ENCODE measurements at regions not wholly inside any gene's neighbourhood (a gene's known extent, or its start where the extent isn't known, plus 50 kb on each side); places are given as distances from the start of the nearest gene placed in this dataset.

GRCh38 chr1:208907790-208908189, 663.6 kb upstream of the PLXNA2 start:
- DNase-seq (ENCODE audit: low spot score): no peak

- no peak for DNase-seq (ENCODE audit: low spot score)
These were observed 665.1 kb upstream of the PLXNA2 start for GRCh38 chr1:208909011-208909984.

GRCh38 chr1:208910161-208910560, 666.0 kb upstream of the PLXNA2 start:
- DNase-seq (ENCODE audit: low spot score): no peak

DNA sequence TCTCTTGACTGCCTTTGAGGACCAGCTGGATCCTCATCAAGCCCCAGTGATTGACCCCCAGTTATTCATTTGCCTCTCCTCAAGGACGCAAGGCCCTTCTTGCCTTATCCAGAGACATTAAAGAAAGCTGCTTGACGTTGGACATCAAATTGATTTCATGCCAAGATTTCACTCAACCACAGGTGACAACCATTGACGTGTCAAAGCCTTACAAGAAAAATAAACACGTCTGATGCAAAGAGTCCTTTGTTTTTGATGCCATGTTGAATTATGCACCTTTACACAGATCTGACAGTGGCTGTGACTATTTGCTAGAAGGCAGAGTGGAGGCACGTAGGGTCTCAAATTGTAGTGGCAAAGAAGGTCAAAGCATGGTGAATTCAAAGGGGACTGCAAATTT, 666.2 kb upstream of the CAMK1G start:
- no peak for DNase-seq (ENCODE audit: low spot score)

DNA sequence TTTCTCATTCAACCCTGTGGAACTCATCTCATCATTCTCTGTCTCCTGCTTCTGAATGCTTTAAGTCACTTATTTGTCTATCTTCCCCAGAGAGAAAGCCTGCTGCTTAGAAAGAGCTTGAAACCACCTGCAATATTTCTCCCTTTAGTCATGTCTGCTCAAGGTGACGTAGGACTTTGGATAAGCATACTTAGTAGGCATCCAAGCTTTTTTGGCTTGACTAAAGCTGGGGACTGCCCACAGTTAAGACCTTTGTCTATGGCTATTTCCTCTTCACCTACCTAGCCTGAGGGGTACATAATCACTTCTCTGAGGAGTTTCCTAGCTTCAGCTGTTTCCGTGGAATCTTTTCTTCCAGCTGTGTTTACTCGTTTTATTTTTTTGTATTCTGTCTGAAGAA, 665.8 kb upstream of the CAMK1G start:
- DNase-seq (ENCODE audit: low spot score): no peak

DNA sequence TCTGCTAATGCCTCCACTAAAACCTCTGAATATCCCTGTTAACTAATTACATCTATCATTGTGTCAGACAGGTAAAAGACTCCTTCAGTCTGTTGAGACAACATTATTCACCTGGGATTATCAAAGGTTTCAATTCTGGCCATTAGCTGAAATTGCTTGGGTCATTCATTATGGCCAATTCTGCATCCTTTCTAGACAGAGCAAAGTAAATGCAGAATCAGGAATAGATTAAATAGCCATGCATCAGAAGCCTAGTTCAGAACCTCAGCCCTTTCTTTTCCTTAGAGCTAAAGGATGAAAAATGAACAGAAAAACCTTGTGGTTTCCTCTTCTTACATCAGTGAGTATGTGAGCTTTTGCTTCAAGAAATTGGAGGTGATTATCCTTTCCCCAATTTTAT, 665.4 kb upstream of the CAMK1G start:
- DNase-seq (ENCODE audit: low spot score): no peak

- no peak for DNase-seq (ENCODE audit: low spot score)
These were observed 664.1 kb upstream of the CAMK1G start for GRCh38 chr1:208919371-208919770.

DNA sequence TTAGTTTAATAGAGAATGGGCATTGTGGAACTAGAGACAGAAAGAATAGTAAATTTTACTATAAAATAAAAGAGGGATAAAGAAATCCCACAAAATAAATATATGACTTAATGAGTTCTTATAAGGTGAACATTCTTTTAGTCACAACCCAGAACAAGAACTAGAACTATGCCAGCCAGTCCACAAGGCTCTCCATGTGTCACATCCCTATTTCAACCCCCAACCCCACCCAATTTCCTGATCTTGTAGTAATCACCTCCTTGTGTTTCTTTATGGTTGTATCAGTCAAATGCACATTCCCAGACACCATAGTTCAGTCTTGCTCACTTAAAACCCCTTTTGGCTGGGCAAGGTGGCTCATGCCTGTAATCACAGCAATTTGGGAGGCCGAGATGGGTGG, 662.3 kb upstream of the CAMK1G start:
- no peak for DNase-seq (ENCODE audit: low spot score)

DNA sequence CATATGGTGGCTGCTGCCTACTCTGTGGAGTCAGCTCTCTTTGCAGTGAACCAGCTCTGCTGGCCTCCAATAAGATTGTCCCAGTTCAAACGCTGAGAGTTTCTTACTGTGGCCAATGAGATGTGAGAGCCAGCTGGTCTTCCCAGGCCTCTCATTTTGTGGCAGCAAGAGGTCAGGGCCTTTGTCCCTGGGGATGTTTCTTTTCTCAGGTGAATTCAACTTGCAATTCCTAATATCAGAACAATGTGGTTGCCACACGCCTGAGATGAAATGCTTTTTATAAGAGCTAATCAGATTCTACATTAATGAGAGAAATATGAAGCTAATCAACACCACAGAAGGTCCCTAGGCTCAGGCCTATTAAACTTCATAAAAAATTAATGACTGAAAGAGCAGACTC, 660.1 kb upstream of the CAMK1G start:
- DNase-seq (ENCODE audit: low spot score): no peak

DNA sequence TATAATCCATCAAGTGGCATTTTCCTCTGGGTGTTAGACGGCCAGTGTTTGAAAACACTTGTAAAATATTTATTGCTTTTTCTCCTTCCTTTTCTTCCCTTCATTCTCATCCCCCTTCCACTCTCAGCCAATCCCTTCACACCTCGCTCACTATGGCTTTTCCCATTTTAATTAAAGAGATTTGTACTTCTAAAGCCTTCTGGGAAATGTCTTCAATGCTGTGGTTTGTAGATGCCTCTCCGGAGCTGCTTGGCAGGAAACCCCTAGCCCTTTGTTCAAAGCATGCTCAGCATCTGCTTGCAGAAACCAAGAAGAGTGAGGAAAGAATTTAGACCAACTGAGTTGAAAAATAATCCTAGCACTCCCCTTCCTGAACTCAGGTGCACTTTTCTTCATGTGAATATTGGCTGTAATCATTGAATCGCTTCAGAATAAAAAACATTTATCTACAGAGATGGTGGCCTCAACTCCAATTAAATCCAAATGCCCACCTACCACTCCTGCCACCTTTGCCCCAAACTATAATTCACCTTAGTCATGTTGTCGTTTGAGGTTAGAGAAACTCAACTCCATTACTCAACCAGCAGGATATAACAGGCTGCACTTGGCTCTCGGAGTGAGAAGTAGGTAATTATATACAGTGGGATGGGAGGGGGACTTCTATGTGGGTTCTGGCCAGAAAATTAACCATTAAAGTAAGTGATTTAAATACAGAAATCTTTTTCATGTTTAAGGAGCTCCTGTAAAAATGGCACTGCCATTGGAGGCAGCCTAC, 659.4 kb upstream of the CAMK1G start:
- no peak for DNase-seq (ENCODE audit: low spot score)

DNA sequence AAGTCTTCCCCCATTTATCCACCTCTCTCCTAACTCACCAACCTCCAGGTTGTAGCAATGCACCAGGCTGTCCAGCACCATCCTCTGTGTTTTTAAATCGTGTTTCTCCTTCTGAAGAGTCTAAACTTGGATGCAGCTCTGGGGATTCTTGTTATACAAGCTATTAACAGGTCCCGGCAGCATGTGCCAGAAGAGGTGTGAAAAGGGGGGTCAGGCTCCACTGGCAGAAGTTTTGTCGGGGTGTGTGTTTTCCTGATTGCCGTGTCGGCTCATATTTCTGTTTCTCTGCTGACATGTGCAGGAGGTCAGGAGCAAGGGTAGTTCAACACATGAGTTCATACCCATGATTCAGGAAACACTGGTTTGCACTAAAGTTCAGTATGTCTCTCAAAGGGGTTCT, 658.6 kb upstream of the CAMK1G start:
- DNase-seq (ENCODE audit: low spot score): no peak

DNA sequence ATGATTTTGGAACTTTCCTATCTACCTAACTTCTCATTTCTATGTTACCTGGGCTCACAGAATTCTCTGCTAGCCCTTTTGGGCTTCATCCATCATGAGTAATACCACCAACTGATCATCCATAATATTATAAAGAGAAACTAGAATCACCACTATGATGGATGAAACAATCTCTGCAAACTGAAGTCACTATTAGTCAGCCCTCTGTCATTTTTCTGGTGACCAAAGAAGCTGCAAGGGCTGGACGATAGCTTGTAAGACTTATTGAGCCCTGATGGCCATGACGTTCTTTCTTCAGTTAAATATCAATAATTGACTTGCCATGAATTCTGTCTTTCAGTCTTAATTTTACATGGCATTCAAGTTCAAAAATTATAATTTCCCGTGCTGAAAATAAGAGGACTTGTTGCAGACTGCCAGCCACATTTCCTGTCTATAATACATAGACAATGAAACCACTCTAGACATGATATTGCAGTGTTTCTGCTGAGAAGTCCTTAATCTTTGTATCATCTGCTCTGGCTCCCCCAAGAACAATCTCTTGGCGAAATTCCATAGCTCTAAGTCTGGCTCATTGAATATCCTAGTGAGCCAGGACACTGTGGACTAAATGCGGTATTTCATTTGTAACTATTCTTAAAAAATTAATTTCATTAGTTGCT, 655.0 kb upstream of the CAMK1G start:
- DNase-seq (ENCODE audit: low spot score): no peak

GRCh38 chr1:208929575-208929974, 653.9 kb upstream of the CAMK1G start:
- DNase-seq (ENCODE audit: low spot score): no peak

DNA sequence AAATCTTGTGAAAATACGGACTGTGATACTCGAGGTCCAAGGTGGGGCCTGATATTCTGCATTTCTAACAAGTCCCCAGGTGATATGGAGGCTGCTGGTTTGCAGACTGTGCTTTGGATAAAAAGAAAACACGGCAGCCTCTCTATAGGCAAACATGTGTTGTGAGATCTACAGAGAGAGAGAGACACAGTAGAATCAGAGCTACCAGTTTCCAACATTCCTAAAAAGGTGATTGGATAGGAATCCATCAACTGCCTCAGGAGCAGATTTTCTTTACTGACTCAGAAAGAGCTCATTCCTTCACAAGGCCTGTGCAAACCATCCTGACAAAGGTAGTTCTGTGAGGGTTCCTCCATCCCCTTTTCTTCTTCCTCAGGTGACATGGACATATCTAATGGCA, 651.6 kb upstream of the CAMK1G start:
- DNase-seq (ENCODE audit: low spot score): no peak

GRCh38 chr1:208933984-208934525, 649.5 kb upstream of the CAMK1G start:
- no peak for DNase-seq (ENCODE audit: low spot score)

DNA sequence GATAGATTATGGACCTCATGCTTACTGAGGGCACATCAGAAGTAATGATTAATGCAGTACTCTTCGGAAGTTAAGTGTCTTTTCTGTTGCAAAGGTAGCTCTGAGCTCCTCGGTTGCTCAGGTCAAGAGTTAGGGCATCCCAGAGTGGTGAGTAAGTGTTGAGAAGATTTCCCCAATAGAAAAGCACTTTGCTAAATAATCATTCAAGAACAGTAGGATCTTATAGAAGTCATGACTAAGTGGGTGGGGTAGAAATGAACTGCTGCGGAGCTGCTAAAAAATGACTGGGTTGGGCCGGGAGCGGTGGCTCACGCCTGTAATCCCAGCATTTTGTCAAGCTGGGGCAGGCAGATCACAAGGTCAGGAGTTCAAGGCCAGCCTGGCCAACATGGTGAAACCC, 648.6 kb upstream of the CAMK1G start:
- DNase-seq (ENCODE audit: low spot score): no peak

GRCh38 chr1:208935517-208936187, 647.9 kb upstream of the CAMK1G start:
- DNase-seq (ENCODE audit: low spot score): no peak

DNA sequence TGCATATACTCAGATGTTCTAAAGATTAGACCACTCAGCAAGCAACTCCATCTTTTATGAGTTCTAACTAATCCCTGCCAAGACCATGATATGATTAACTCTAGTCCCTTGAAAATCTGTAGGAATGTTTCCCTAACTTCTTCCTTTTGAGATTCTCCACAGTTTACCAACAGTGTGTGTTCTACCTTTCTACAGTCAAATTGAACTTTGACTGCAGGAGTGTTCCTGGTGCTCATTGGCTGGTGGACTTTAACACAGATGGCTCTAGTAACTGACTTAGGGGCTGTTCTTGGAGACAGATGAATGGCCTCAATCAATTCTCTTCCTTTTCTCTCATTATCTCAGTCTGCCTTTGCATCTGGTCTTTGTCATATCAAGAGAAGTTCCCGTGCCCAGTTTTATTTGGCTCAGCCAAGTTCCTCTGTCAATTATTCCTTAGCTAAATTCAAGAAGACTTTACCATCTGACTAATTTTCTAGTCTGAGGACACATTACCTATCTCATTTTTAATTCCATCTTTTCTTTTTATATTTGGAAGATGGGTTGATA, 643.9 kb upstream of the CAMK1G start:
- no peak for DNase-seq (ENCODE audit: low spot score)

- no peak for DNase-seq (ENCODE audit: low spot score)
These were observed 641.0 kb upstream of the CAMK1G start for GRCh38 chr1:208942394-208943130.

- DNase-seq (ENCODE audit: low spot score): no peak
These were observed 640.2 kb upstream of the CAMK1G start for GRCh38 chr1:208943291-208943690.

- DNase-seq (ENCODE audit: low spot score): no peak
These were observed 638.5 kb upstream of the CAMK1G start for GRCh38 chr1:208944981-208945451.

All from germinal center (tissue), 1 donor.